ENCODE measurements at regions not wholly inside any gene's neighbourhood (a gene's known extent, or its start where the extent isn't known, plus 50 kb on each side); places are given as distances from the start of the nearest gene placed in this dataset.
"Not testable (repeated sequence)": the region's sequence is repeated elsewhere in the genome, so short reads cannot be mapped to it uniquely, and the experiment has no call there.

GRCh38 chr9:15032860-15033259 is 122.6 kb upstream of the FREM1 start:
- DNase-seq: no peak

GRCh38 chr9:15021146-15021545 is 110.9 kb upstream of the FREM1 start:
- no peak for DNase-seq

- DNase-seq: no peak
These were observed 107.9 kb upstream of the FREM1 start for GRCh38 chr9:15018096-15018637.

- no peak for DNase-seq
These were observed 100.4 kb upstream of the FREM1 start for GRCh38 chr9:15010581-15010980.

- no peak for DNase-seq
These were observed 97.5 kb upstream of the FREM1 start for GRCh38 chr9:15007698-15008097.

GRCh38 chr9:14994738-14995137 is 84.5 kb upstream of the FREM1 start:
- no peak for DNase-seq

GRCh38 chr9:14993901-14994554 is 83.8 kb upstream of the FREM1 start:
- DNase-seq: no peak

- peak; percentile 75 for DNase-seq
These were observed 83.0 kb upstream of the FREM1 start for GRCh38 chr9:14993061-14993800.

GRCh38 chr9:14992516-14992915 is 82.3 kb upstream of the FREM1 start:
- DNase-seq: no peak

GRCh38 chr9:14992081-14992480 is 81.9 kb upstream of the FREM1 start:
- DNase-seq: no peak

- not testable (repeated sequence) for DNase-seq
These were observed 80.4 kb upstream of the FREM1 start for GRCh38 chr9:14990647-14991046.

- DNase-seq: no peak
These were observed 79.6 kb upstream of the FREM1 start for GRCh38 chr9:14989811-14990210.

- not testable (repeated sequence) for DNase-seq
These were observed 79.1 kb upstream of the FREM1 start for GRCh38 chr9:14989336-14989735.

GRCh38 chr9:14987858-14988257 is 77.6 kb upstream of the FREM1 start:
- no peak for DNase-seq

- no peak for DNase-seq
These were observed 75.2 kb upstream of the FREM1 start for GRCh38 chr9:14985419-14985818.

GRCh38 chr9:14983599-14983998 is 73.4 kb upstream of the FREM1 start:
- no peak for DNase-seq

GRCh38 chr9:14981291-14981950 is 71.2 kb upstream of the FREM1 start:
- DNase-seq: no peak

GRCh38 chr9:14978022-14979000 is 68.1 kb upstream of the FREM1 start:
- DNase-seq: no peak

- no peak for DNase-seq
These were observed 57.5 kb upstream of the FREM1 start for GRCh38 chr9:14967450-14968321.

GRCh38 chr9:14962193-14962882 is 52.1 kb upstream of the FREM1 start:
- no peak for DNase-seq

Measured in NCI-H1092 treated with DMSO at 0.1 percent for 48 hours (cell line).